GM21526 (cell line): ENCODE measurements at regions not wholly inside any gene's neighbourhood (a gene's known extent, or its start where the extent isn't known, plus 50 kb on each side); places are given as distances from the start of the nearest gene placed in this dataset.

Source experiments
- ATAC-seq: cut with Tn5 transposase; IDR thresholded peaks from one replicate; pipeline ENCODE4 v1.9.1; 2021; ENCODE audit warnings: moderate library complexity; ENCODE audit not compliant: unreplicated experiment, low FRiP score

- ATAC-seq: no peak
Observed at GRCh38 chr6:94401311-94401710, 982.0 kb upstream of the EPHA7 start.

DNA sequence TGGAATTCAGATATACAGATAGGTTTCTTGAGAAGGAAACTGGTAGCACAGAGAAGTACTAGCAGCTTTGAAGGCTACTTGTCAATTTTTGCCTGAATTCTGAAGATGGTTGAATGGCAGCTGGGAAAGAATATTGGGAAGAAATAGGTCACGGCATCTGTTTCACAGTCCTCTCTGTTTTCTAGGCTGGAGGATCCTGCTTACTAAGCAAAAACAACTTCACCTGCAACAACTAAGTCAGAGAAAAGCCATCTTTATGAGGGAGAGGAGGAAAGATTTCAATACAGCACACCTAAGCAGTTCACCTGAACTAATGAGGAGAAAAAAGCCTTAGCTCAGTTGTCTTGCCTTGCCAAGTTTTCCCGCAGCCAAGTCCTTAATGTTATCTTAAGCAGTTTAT is 975.5 kb upstream of the EPHA7 start:
- ATAC-seq: no peak

DNA sequence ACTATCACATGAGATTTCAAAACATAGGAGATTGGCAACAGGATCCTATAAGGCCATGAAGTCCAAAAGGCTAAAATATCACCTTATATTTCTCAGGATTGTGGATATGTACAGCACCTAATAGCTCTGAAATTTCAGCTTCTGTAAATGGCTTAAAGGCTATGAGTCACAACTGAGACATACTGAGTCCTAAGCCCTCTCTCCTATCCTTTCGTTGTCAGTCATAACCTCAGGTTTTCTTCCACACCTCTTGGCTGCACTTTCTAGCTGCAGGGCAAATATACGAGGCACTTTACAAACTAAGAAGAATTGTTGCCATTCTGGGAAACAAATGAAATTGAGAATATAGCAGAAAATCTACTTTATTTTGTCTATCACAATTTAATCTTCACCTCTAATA is 969.9 kb upstream of the EPHA7 start:
- ATAC-seq: no peak

- ATAC-seq: no peak
Observed at GRCh38 chr6:94377835-94378234, 958.5 kb upstream of the EPHA7 start.

- no peak for ATAC-seq
Observed at GRCh38 chr6:94376876-94377275, 957.5 kb upstream of the EPHA7 start.

GRCh38 chr6:94372229-94372628 is 952.9 kb upstream of the EPHA7 start:
- ATAC-seq: no peak

DNA sequence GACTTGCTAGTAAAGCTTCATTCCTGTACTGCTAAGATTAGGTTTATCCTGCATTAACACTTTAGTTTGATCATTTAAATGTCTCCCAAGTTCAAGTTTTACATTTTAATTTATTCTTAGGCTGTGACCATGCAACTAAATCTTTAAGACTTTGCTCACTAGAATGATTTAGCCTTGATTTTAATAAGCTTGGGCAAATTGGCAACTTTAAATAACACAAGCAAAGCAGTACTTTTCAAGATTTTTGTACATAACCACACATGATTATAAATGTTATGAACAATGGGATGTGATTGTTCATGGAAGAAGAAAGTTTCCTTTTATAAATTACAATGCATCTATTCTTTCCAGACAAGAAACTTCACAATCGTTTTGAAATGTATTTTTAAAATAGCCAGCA is 948.0 kb upstream of the EPHA7 start:
- no peak for ATAC-seq

DNA sequence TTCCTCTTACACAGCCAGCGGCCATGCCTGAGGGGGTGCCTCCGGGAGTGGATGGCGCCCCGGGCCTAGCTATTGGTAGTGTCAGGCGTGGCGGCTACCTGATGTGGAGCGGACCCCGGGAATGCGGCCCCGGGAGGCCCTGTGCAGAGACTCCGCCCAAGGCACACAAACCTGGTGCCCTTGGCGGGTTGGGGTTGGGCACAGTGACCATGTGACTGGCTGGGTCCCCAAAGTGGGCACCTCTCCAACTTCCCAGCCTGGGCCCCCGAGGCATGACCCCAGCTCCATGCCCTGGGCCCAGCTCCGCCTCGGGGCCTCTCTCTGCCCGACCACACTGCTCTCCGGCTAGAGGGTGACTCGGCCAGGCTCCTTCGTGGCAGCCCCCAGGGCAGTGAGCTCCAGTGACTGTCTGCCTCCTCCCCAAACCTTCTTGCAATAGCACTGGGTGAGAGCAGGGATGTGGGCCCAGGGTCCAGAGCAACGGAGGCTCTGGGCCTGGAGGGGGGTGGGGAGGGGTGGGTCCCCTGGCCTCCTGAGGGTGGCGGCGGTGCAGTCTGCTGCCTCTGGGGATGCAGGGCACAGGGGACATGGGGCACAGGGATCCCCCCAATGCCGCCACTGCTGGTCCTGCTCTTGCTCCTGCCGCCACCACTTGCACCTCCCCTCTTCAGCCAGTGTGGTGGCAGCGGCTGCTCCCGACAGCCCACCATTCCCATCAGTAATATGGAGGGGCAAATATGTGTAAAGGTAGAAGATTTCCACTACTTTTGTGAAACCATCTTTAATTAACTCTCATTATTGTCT is 942.9 kb upstream of the EPHA7 start:
- ATAC-seq: no peak

DNA sequence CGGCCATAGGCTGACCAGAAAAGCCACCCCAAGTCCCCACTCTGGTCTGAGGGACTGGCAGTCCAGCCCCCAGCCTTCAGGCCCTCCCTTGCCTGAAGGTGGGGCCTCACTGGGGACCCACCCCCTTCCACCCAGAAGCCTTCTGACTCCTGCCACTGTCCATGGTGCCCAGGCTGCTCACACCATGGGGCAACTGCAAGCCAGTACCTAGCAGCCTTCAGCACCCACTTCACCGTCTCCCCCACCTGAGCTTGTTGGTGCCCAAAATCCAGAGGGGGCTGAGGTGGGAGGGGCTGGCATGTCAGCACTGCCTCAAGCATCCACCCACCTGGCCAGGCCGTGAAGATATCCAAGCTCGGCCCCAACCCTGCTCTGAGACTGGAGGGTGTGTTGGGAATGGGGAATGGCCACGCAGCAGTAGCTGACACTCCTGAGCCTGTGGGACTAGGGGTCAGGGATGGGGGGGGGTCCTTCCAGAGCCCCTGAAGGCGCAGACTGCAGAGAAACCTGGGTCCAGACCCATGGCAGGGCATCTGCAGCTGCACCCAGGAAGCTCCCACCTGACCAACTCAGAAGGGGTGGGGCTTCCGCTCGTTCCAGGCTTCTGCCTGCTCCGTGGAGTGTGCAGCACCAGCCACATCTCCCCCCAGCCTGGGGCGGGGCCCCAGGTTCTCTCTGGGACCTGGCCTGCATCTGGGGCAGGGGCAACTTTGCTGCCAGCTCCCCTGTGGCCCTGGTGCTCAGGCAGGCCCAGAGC is 942.1 kb upstream of the EPHA7 start:
- no peak for ATAC-seq

GRCh38 chr6:94357381-94357980 is 938.1 kb upstream of the EPHA7 start:
- ATAC-seq: no peak

DNA sequence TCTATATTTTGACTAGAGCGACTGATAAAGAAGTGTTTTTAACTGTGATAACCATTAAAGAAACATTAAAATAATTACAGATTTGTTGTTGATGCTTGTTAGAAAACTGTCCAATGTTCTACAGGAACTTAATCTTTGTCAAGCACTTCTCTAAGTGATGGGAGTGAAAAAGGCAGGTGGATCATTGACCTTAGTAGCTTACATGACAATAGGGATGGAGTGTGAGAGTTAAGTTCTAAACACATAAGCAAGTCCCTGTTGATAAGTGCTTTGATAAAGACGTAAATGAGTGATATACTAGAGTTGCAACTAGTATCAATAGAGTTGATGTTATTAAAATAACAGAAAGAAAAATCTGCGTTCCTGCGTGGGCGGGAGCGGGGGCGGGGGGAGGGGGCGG is 931.5 kb upstream of the EPHA7 start:
- ATAC-seq: no peak

DNA sequence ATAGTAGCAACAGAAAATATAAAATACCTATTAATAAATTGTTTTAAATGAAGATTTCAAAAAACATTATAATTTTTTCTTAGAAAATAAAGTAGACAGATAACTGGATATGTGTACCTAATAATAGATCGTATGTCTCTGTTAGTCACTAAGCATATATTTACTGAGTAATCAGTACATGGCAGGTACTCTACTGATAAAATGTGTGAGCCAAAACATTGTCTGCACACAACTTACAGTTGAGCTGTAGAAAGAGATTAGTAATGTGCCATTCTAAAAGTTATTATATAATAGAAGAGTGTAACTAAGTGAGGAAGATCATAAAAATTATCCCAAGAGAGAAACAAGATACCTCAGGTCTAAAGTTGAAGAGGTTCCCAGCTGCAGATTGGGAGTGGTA is 929.9 kb upstream of the EPHA7 start:
- ATAC-seq: no peak

DNA sequence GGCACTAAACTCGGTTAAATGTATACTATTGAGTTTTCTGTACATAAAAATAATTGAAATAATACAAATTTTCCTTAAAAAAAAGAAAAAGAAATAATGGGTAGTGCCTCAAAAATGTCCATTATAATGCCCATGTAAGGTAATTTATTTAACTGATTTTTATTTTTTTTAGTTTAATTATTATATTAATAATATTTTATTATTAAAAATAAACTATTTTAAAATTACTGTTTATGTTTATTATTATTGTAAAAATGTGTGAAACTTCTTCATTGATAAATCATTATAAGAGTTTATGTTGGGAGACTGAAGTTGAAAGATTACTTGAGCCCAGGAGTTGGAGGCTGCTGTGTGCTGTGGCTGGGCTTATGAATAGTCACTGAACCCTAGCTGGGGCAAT is 925.5 kb upstream of the EPHA7 start:
- ATAC-seq: no peak

GRCh38 chr6:94341173-94341572 is 921.8 kb upstream of the EPHA7 start:
- ATAC-seq: no peak

DNA sequence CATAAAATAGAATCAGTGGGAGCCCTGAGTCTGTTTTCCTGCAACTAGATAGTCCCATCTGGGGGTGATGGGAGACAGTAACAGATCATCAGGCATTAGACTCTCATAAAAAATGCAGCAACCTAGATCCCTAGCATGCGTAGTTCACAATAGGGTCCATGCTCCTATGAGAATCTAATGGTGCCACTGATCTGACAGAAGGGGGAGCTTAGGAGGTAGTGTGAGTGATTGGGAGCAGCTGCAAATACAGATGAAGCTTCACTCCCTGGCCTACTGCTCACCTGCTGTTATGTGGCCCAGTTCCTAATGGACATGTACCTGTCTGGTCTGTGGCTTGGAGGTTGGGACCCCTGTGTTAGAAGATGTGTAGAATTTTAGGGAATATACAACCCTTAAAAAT is 904.5 kb upstream of the EPHA7 start:
- ATAC-seq: no peak

- ATAC-seq: no peak
Observed at GRCh38 chr6:94300424-94301144, 881.2 kb upstream of the EPHA7 start.

GRCh38 chr6:94289131-94289530 is 869.8 kb upstream of the EPHA7 start:
- ATAC-seq: no peak

- no peak for ATAC-seq
Observed at GRCh38 chr6:94278146-94278545, 858.8 kb upstream of the EPHA7 start.

GRCh38 chr6:94272327-94272726 is 853.0 kb upstream of the EPHA7 start:
- no peak for ATAC-seq

DNA sequence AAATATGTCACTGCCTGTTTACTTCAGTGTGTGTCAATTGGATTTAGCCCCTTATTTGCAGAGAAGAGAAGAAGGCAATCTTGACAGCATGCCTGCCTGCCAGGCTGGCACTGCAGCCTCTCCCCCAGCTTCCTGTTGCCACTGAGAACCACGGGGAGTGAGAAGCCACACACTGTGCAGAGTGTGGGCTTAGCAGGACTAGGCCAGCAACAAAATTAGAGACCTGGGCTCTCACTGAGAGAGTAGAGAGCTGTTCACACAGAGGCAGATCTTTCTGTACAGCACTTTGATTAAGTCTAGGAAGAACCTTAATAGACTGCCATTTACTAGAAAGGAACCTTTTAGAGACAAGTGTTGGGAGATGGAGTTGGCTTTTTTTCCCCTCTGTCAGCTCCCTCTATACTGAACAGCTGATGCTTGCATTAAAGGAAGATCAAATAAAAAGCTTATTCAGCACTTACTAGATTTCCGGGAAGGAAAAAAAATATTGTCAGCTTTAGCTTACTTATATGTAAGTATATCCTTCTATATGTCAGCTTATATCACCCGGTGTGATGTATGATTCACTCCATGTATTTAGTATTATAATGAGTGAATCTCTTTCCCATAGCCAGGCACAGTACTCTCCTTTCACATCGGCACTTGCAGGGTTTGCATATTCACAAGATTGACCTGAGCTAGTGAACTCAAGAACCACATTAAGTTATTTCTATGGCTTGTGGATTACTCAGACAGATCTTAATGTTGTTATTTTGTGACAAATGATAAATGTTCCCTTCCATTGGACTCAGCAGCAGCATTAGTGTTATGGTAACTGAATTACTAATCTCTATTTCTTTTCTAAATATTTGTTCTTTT is 851.0 kb upstream of the EPHA7 start:
- no peak for ATAC-seq
